H1 (cell line): ENCODE measurements at regions not wholly inside any gene's neighbourhood (a gene's known extent, or its start where the extent isn't known, plus 50 kb on each side); places are given as distances from the start of the nearest gene placed in this dataset.

ENCODE experiments used
- CHD2 ChIP-seq: IDR thresholded peaks from 2 replicates; pipeline ENCODE4 v1.6.1; 2012; ENCODE audit warnings: low read length, improper control_type of control experiment
- EZH2 ChIP-seq: fragments of 200-600 bp; sonication (generic); IDR thresholded peaks from 2 replicates; pipeline ENCODE4 v1.7.1; 2012; ENCODE audit warnings: low read depth, mild to moderate bottlenecking, moderate library complexity, low read length, inconsistent platforms; ENCODE audit not compliant: severe bottlenecking
- POLR2A ChIP-seq, 2 experiments: IDR thresholded peaks; 1 replicate in 1 of 2; 2 replicates in 1 of 2; pipeline ENCODE4 v1.6.1; 2011; ENCODE audit warnings: low read depth in 2 of 2, low read length in 2 of 2, mild to moderate bottlenecking in 2 of 2; ENCODE audit errors: control extremely low read depth in 1 of 2
- POLR2AphosphoS5 ChIP-seq: IDR thresholded peaks from 2 replicates; pipeline ENCODE4 v1.6.1; 2011; ENCODE audit warnings: low read depth, low read length
- RNF2 ChIP-seq: fragments of 200-900, 300-1000 bp; sonication (generic); IDR thresholded peaks from 2 replicates; pipeline ENCODE4 v1.7.1; 2016; ENCODE audit warnings: borderline replicate concordance, low read depth, mild to moderate bottlenecking, antibody characterized with exemption, low read length; ENCODE audit not compliant: poor library complexity, severe bottlenecking; ENCODE audit errors: missing control alignments
- TEAD4 ChIP-seq: IDR thresholded peaks from 2 replicates; pipeline ENCODE4 v1.6.1; 2012; ENCODE audit warnings: low read depth, low read length, inconsistent platforms, mixed read lengths
- YY1 ChIP-seq: IDR thresholded peaks from 2 replicates; pipeline ENCODE4 v1.6.1; 2011; ENCODE audit warnings: low read depth, mild to moderate bottlenecking, low read length
- TF ChIP-seq, protein P1 (sequence below), 3 experiments: IDR thresholded peaks; 1 replicate in 2 of 3; 2 replicates in 1 of 3; pipeline versions ENCODE4 v1.5.1 to v1.6.1; 2011; ENCODE audit warnings: low read length in 3 of 3, mild to moderate bottlenecking in 3 of 3, inconsistent platforms in 2 of 3, low read depth in 1 of 3, moderate library complexity in 1 of 3; ENCODE audit not compliant: insufficient read depth in 1 of 3; ENCODE audit errors: control extremely low read depth in 1 of 3

DNA sequence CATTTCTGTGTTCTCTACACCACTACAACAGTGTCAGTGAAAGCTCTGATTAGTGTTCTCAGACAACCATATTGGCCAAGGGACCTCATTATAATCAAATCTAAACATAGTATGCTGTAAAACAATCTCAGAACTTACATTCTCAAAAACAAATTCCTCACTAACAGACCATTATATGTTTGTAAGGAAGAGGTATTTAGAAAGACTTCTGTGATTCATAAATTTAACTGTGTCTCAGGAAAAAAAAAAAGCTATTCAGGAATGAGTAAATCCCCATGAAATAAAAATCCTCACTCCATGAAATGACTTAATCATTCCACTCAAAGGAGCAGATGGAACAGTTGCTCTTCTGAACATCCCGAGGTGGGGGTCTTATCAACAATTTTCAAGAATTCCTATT is 413.0 kb downstream of the CDH2 start:
- TF ChIP-seq POLR2A (IDR thresholded peaks at IDR 0.05; ENCODE audit: control extremely low read depth in 1 of 2, low read depth in 2 of 2, low read length in 2 of 2) = no peak
- no peak for TF ChIP-seq YY1
- no peak for TF ChIP-seq EZH2
- TF ChIP-seq RNF2 = no peak
- TF ChIP-seq TEAD4 = no peak
- TF ChIP-seq, protein P1, sequence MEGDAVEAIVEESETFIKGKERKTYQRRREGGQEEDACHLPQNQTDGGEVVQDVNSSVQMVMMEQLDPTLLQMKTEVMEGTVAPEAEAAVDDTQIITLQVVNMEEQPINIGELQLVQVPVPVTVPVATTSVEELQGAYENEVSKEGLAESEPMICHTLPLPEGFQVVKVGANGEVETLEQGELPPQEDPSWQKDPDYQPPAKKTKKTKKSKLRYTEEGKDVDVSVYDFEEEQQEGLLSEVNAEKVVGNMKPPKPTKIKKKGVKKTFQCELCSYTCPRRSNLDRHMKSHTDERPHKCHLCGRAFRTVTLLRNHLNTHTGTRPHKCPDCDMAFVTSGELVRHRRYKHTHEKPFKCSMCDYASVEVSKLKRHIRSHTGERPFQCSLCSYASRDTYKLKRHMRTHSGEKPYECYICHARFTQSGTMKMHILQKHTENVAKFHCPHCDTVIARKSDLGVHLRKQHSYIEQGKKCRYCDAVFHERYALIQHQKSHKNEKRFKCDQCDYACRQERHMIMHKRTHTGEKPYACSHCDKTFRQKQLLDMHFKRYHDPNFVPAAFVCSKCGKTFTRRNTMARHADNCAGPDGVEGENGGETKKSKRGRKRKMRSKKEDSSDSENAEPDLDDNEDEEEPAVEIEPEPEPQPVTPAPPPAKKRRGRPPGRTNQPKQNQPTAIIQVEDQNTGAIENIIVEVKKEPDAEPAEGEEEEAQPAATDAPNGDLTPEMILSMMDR (IDR thresholded peaks at IDR 0.05; ENCODE audit: control extremely low read depth in 1 of 3, insufficient read depth in 1 of 3, low read depth in 1 of 3, low read length in 3 of 3) = no peak
- no peak for TF ChIP-seq CHD2
- TF ChIP-seq POLR2AphosphoS5 = no peak
